Naive thymus-derived CD4-positive, alpha-beta T cell (primary cell): ENCODE measurements at regions not wholly inside any gene's neighbourhood (a gene's known extent, or its start where the extent isn't known, plus 50 kb on each side); places are given as distances from the start of the nearest gene placed in this dataset.

Source experiments
- ATAC-seq: fragments of 150-1000 bp; cut with Tn5 transposase; 2 replicates; pipeline ENCODE4 v1.10.0; 2021; ENCODE audit warnings: mild to moderate bottlenecking, moderate library complexity
- CTCF ChIA-PET: fragments of 350-600 bp; sonication (Branson Sonifier 250); formaldehyde crosslinking; loops from one replicate; lab custom pipeline; 2021; ENCODE audit warnings: antibody characterized with exemption; lab: Charles Lee
- POLR2A ChIA-PET: fragments of 350-600 bp; sonication (Branson Sonifier 250); formaldehyde crosslinking; loops from one replicate; lab custom pipeline; 2021; ENCODE audit warnings: antibody characterized with exemption, inconsistent platforms; lab: Charles Lee
- DNase-seq, 9 donors: peaks; one replicate each; pipeline versions ENCODE4 v3.0.0 to v3.0.0-alpha.2; 2020 to 2022; ENCODE audit warnings: mixed read lengths in 1 of 9
- H3K27ac ChIP-seq: one replicate; pipeline ENCODE4 v1.7.0; 2013; ENCODE audit warnings: mild to moderate bottlenecking, low read depth, low read length, moderate library complexity
- H3K27me3 ChIP-seq, 2 donors: one replicate each; pipeline ENCODE4 v1.7.0; 2013; ENCODE audit warnings: low read length in 2 of 2, mild to moderate bottlenecking in 2 of 2, moderate library complexity in 2 of 2; ENCODE audit not compliant: control insufficient read depth in 2 of 2, insufficient read depth in 2 of 2
- H3K36me3 ChIP-seq, 3 experiments: 1 replicate in 2 of 3; 2 replicates in 1 of 3; pipeline ENCODE4 v1.7.0; 2013; ENCODE audit warnings: low read length in 3 of 3, mild to moderate bottlenecking in 3 of 3, moderate library complexity in 1 of 3; ENCODE audit not compliant: insufficient read depth in 3 of 3, control insufficient read depth in 2 of 3
- H3K4me1 ChIP-seq, 2 donors: one replicate each; pipeline ENCODE4 v1.7.0; 2013; ENCODE audit warnings: low read length in 2 of 2, mild to moderate bottlenecking in 2 of 2, moderate library complexity in 1 of 2; ENCODE audit not compliant: control insufficient read depth in 2 of 2, insufficient read depth in 2 of 2
- H3K4me3 ChIP-seq: 2 replicates; pipeline ENCODE4 v1.7.0; 2013; ENCODE audit warnings: mild to moderate bottlenecking, low read length
- H3K9me3 ChIP-seq, 3 experiments: 1 replicate in 2 of 3; 2 replicates in 1 of 3; pipeline ENCODE4 v1.7.0; 2013; ENCODE audit warnings: low read length in 3 of 3; ENCODE audit not compliant: control insufficient read depth in 2 of 3
- H3K27ac Mint-ChIP-seq, 9 donors: one replicate each; pipeline ENCODE4 v1.8.0; 2020 to 2022; ENCODE audit warnings: mixed read lengths in 9 of 9, mild to moderate bottlenecking in 8 of 9, moderate library complexity in 5 of 9, inconsistent platforms in 2 of 9
- H3K27me3 Mint-ChIP-seq, 5 donors: one replicate each; pipeline ENCODE4 v1.8.0; 2021 to 2022; ENCODE audit warnings: mixed read lengths in 5 of 5, mild to moderate bottlenecking in 1 of 5
- H3K36me3 Mint-ChIP-seq, 5 donors: one replicate each; pipeline ENCODE4 v1.8.0; 2020 to 2022; ENCODE audit warnings: mixed read lengths in 5 of 5, mild to moderate bottlenecking in 3 of 5, inconsistent platforms in 1 of 5
- H3K4me1 Mint-ChIP-seq, 7 donors: one replicate each; pipeline ENCODE4 v1.8.0; 2020 to 2022; ENCODE audit warnings: mixed read lengths in 7 of 7, mild to moderate bottlenecking in 3 of 7, inconsistent platforms in 1 of 7
- H3K4me3 Mint-ChIP-seq, 10 donors: one replicate each; pipeline ENCODE4 v1.8.0; 2020 to 2022; ENCODE audit warnings: mild to moderate bottlenecking in 10 of 10, mixed read lengths in 10 of 10, moderate library complexity in 6 of 10, inconsistent platforms in 2 of 10
- H3K9me3 Mint-ChIP-seq, 11 donors: one replicate each; pipeline ENCODE4 v1.8.0; 2020 to 2022; ENCODE audit warnings: mixed read lengths in 11 of 11, mild to moderate bottlenecking in 4 of 11, inconsistent platforms in 1 of 11, moderate library complexity in 1 of 11
- intact Hi-C, 2 donors: fragments of 100-400 bp; cut with micrococcal nuclease; formaldehyde crosslinking; loops; one replicate each; pipeline ENCODE4 v1.15.1; 2023

GRCh38 chr1:102562380-102562779 lies 545.9 kb downstream of the COL11A1 start:
- Histone ChIP-seq H3K27me3 (no peaks in the 10 kb centered on the region), H3K9me3 (no peaks in the 10 kb centered on the region), H3K27ac (no peak overlapping the region), H3K4me3 (no peak overlapping the region), H3K36me3 (no peaks in the 10 kb centered on the region), H3K4me1 (no peaks in the 10 kb centered on the region)
- Mint-ChIP-seq H3K4me3 (no peak overlapping the region), H3K27me3 (no peaks in the 10 kb centered on the region), H3K4me1 (no peaks in the 10 kb centered on the region), H3K36me3 (no peaks in the 10 kb centered on the region), H3K27ac (no peak overlapping the region), H3K9me3 (peaks cover 0 to 5% (median 0%) of the 10 kb centered on the region in 11 donors)
- ATAC-seq, result no peak
- ChIA-PET CTCF (no interaction called here), POLR2A (no interaction called here)
- DNase-seq, result no peak
- intact Hi-C loops, result no loop called here

- no peak overlapping the region for H3K4me3 Mint-ChIP-seq
- H3K27ac Mint-ChIP-seq, result no peak overlapping the region
- no peak overlapping the region for H3K4me3 ChIP-seq
- ChIA-PET CTCF (no interaction called here), POLR2A (no interaction called here)
- ATAC-seq (no peak), DNase-seq (no peak)
- no peaks in the 10 kb centered on the region for H3K36me3 Mint-ChIP-seq
- no peaks in the 10 kb centered on the region for H3K4me1 Mint-ChIP-seq
- H3K27me3 Mint-ChIP-seq, result no peaks in the 10 kb centered on the region
- no peaks in the 10 kb centered on the region for H3K9me3 ChIP-seq
- no peaks in the 10 kb centered on the region for H3K36me3 ChIP-seq
- H3K27ac ChIP-seq, result no peak overlapping the region
- no peaks in the 10 kb centered on the region for H3K27me3 ChIP-seq
- H3K4me1 ChIP-seq, result no peaks in the 10 kb centered on the region
- H3K9me3 Mint-ChIP-seq, result peaks cover 2 to 38% (median 16%) of the 10 kb centered on the region in 11 donors
- intact Hi-C loops, result no loop called here
Measured at GRCh38 chr1:102550729-102551384, 554.1 kb upstream of the OLFM3 start.

- ATAC-seq, result no peak
- DNase-seq, result no peak
- no peaks in the 10 kb centered on the region for H3K27me3 Mint-ChIP-seq
- Histone ChIP-seq H3K4me3 (no peak overlapping the region), H3K36me3 (no peaks in the 10 kb centered on the region), H3K9me3 (no peaks in the 10 kb centered on the region), H3K27me3 (no peaks in the 10 kb centered on the region), H3K4me1 (no peaks in the 10 kb centered on the region), H3K27ac (no peak overlapping the region)
- intact Hi-C loops, result no loop called here
- H3K4me1 Mint-ChIP-seq, result no peaks in the 10 kb centered on the region
- ChIA-PET POLR2A (no interaction called here), CTCF (no interaction called here)
- H3K4me3 Mint-ChIP-seq, result no peak overlapping the region
- H3K36me3 Mint-ChIP-seq, result no peaks in the 10 kb centered on the region
- H3K9me3 Mint-ChIP-seq, result peaks cover 0 to 8% (median 2%) of the 10 kb centered on the region in 11 donors
- H3K27ac Mint-ChIP-seq, result no peak overlapping the region
Measured at GRCh38 chr1:102546251-102546650, 549.5 kb upstream of the OLFM3 start.

- Mint-ChIP-seq H3K36me3 (no peaks in the 10 kb centered on the region), H3K27ac (no peak overlapping the region), H3K27me3 (no peaks in the 10 kb centered on the region), H3K9me3 (peaks cover 0 to 11% (median 3%) of the 10 kb centered on the region in 11 donors), H3K4me1 (peaks cover 0 to 1% (median 0%) of the 10 kb centered on the region in 7 donors), H3K4me3 (no peak overlapping the region)
- no peak overlapping the region for H3K27ac ChIP-seq
- H3K27me3 ChIP-seq, result no peaks in the 10 kb centered on the region
- H3K9me3 ChIP-seq, result no peaks in the 10 kb centered on the region
- ChIA-PET POLR2A (no interaction called here), CTCF (interaction anchor here (0.6 kb wide), 1 partner anchor 38 kb away, joined by 6 read pairs; no protein-coding TSS in a partner anchor)
- H3K36me3 ChIP-seq, result no peaks in the 10 kb centered on the region
- ATAC-seq, result no peak
- H3K4me3 ChIP-seq, result no peak overlapping the region
- intact Hi-C loops, result no loop called here
- no peak for DNase-seq
- no peaks in the 10 kb centered on the region for H3K4me1 ChIP-seq
Measured at GRCh38 chr1:102535829-102536505, 539.2 kb upstream of the OLFM3 start.

GRCh38 chr1:102531036-102531435 lies 534.3 kb upstream of the OLFM3 start:
- Histone ChIP-seq H3K4me1 (no peaks in the 10 kb centered on the region), H3K9me3 (no peaks in the 10 kb centered on the region), H3K27me3 (no peaks in the 10 kb centered on the region), H3K4me3 (no peak overlapping the region), H3K36me3 (no peaks in the 10 kb centered on the region), H3K27ac (no peak overlapping the region)
- peaks cover 0 to 1% (median 0%) of the 10 kb centered on the region in 7 donors for H3K4me1 Mint-ChIP-seq
- peaks cover 0 to 10% (median 1%) of the 10 kb centered on the region in 11 donors for H3K9me3 Mint-ChIP-seq
- no peaks in the 10 kb centered on the region for H3K27me3 Mint-ChIP-seq
- CTCF ChIA-PET, result no interaction called here
- no peak for DNase-seq
- POLR2A ChIA-PET, result no interaction called here
- no peaks in the 10 kb centered on the region for H3K36me3 Mint-ChIP-seq
- ATAC-seq, result no peak
- intact Hi-C loops, result no loop called here
- H3K27ac Mint-ChIP-seq, result no peak overlapping the region
- H3K4me3 Mint-ChIP-seq, result no peak overlapping the region

DNA sequence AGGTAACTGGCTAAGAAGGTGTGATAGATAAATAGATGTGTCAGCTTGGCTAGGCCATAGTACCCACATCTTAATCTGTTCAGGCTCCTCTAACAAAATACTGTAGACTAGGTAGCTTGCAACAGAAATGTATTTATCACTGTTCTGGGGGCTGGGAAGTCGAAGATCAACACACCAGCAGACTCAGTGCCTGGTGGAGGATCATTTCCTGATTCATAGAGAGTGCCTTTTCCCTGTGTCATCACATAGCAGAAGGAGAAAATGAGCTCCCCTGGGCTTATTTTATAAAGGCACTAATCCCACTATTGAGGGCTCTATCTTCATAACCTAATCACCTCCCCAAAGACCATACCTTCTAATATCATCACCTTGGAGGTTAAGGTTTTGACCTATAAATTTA lies 532.7 kb upstream of the OLFM3 start:
- Histone ChIP-seq H3K27ac (no peak overlapping the region), H3K4me1 (no peaks in the 10 kb centered on the region), H3K27me3 (no peaks in the 10 kb centered on the region), H3K36me3 (no peaks in the 10 kb centered on the region), H3K4me3 (no peak overlapping the region), H3K9me3 (no peaks in the 10 kb centered on the region)
- no peak overlapping the region for H3K27ac Mint-ChIP-seq
- H3K36me3 Mint-ChIP-seq, result no peaks in the 10 kb centered on the region
- POLR2A ChIA-PET, result no interaction called here
- ATAC-seq (no peak), DNase-seq (no peak)
- peaks cover 0 to 1% (median 0%) of the 10 kb centered on the region in 7 donors for H3K4me1 Mint-ChIP-seq
- H3K9me3 Mint-ChIP-seq, result peaks cover 0 to 13% (median 1%) of the 10 kb centered on the region in 11 donors
- intact Hi-C loops, result no loop called here
- no peaks in the 10 kb centered on the region for H3K27me3 Mint-ChIP-seq
- CTCF ChIA-PET, result interaction anchor here (0.6 kb wide), 1 partner anchor 14 kb away, joined by 4 read pairs; no protein-coding TSS in a partner anchor
- no peak overlapping the region for H3K4me3 Mint-ChIP-seq
